ENCODE measurements at regions not wholly inside any gene's neighbourhood (a gene's known extent, or its start where the extent isn't known, plus 50 kb on each side); places are given as distances from the start of the nearest gene placed in this dataset.

DNA sequence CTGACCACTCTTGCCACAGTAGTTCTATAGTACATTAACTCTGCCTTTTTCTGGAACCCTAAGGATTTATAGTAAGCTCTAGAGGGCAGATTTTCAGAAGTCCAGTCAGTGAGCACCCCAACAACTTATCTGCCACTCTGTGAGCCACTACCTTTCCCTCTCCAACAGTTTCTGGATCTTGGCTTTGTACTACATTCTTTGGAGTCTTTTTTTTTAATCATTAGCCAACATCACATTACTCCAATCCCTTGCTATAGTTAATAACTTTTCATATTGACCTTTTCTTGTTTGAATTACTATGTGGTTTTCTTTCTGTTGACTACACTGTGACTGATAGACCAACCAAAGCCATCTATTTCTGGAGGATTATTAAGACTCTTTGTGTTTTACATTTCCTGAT is 1596.7 kb upstream of the PRMT6 start:
- TF ChIP-seq POLR2A (IDR thresholded peaks at IDR 0.05; ENCODE audit: low read depth, low read length) (no peak), TAF1 (IDR thresholded peaks at IDR 0.05; ENCODE audit: borderline replicate concordance, low read depth, low read length) (no peak), EZH2 (IDR thresholded peaks at IDR 0.05; ENCODE audit: borderline replicate concordance, control insufficient read depth, low read depth, low read length) (no peak), HDAC6 (IDR thresholded peaks at IDR 0.05; ENCODE audit: unreplicated experiment) (no peak), TCF3 (IDR thresholded peaks at IDR 0.05; ENCODE audit: borderline replicate concordance, insufficient read depth, low read depth, low read length) (no peak), ATF7 (IDR thresholded peaks at IDR 0.05; ENCODE audit: low read depth) (no peak), RBBP5 (conservative IDR thresholded peaks at IDR 0.05) (no peak), NRF1 (conservative IDR thresholded peaks at IDR 0.05; ENCODE audit: low read depth, low read length) (no peak), NR2F1 (conservative IDR thresholded peaks at IDR 0.05) (no peak), RCOR1 (conservative IDR thresholded peaks at IDR 0.05; ENCODE audit: low read depth, low read length) (no peak)
- TF ChIP-seq, protein P1, sequence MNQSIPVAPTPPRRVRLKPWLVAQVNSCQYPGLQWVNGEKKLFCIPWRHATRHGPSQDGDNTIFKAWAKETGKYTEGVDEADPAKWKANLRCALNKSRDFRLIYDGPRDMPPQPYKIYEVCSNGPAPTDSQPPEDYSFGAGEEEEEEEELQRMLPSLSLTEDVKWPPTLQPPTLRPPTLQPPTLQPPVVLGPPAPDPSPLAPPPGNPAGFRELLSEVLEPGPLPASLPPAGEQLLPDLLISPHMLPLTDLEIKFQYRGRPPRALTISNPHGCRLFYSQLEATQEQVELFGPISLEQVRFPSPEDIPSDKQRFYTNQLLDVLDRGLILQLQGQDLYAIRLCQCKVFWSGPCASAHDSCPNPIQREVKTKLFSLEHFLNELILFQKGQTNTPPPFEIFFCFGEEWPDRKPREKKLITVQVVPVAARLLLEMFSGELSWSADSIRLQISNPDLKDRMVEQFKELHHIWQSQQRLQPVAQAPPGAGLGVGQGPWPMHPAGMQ (IDR thresholded peaks at IDR 0.05; ENCODE audit: borderline replicate concordance), result no peak
- TF ChIP-seq, protein P2, sequence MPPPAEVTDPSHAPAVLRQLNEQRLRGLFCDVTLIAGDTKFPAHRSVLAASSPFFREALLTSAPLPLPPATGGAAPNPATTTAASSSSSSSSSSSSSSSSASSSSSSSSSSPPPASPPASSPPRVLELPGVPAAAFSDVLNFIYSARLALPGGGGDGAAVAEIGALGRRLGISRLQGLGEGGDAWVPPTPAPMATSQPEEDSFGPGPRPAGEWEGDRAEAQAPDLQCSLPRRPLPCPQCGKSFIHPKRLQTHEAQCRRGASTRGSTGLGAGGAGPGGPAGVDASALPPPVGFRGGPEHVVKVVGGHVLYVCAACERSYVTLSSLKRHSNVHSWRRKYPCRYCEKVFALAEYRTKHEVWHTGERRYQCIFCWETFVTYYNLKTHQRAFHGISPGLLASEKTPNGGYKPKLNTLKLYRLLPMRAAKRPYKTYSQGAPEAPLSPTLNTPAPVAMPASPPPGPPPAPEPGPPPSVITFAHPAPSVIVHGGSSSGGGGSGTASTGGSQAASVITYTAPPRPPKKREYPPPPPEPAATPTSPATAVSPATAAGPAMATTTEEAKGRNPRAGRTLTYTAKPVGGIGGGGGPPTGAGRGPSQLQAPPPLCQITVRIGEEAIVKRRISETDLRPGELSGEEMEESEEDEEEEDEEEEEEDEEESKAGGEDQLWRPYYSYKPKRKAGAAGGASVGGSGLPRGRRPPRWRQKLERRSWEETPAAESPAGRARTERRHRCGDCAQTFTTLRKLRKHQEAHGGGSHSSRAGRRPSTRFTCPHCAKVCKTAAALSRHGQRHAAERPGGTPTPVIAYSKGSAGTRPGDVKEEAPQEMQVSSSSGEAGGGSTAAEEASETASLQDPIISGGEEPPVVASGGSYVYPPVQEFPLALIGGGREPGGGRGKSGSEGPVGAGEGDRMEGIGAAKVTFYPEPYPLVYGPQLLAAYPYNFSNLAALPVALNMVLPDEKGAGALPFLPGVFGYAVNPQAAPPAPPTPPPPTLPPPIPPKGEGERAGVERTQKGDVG (CRISPR knock-in tag; IDR thresholded peaks at IDR 0.05), result no peak
- TF ChIP-seq, protein P3, sequence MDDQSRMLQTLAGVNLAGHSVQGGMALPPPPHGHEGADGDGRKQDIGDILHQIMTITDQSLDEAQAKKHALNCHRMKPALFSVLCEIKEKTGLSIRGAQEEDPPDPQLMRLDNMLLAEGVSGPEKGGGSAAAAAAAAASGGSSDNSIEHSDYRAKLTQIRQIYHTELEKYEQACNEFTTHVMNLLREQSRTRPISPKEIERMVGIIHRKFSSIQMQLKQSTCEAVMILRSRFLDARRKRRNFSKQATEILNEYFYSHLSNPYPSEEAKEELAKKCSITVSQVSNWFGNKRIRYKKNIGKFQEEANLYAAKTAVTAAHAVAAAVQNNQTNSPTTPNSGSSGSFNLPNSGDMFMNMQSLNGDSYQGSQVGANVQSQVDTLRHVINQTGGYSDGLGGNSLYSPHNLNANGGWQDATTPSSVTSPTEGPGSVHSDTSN (IDR thresholded peaks at IDR 0.05; ENCODE audit: insufficient replicate concordance, low read depth, low read length), result no peak
- TF ChIP-seq, protein P4, sequence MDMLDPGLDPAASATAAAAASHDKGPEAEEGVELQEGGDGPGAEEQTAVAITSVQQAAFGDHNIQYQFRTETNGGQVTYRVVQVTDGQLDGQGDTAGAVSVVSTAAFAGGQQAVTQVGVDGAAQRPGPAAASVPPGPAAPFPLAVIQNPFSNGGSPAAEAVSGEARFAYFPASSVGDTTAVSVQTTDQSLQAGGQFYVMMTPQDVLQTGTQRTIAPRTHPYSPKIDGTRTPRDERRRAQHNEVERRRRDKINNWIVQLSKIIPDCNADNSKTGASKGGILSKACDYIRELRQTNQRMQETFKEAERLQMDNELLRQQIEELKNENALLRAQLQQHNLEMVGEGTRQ (IDR thresholded peaks at IDR 0.05; ENCODE audit: borderline replicate concordance, low read depth, low read length), result no peak

All from GM12878 (cell line).